Neural cell (in vitro differentiated cells): ENCODE measurements at regions not wholly inside any gene's neighbourhood (a gene's known extent, or its start where the extent isn't known, plus 50 kb on each side); places are given as distances from the start of the nearest gene placed in this dataset.

Source experiments
- MXI1 ChIP-seq: fragments of 450-650 bp; conservative IDR thresholded peaks from 2 replicates; pipeline ENCODE4 v1.6.1; 2014; ENCODE audit warnings: antibody characterized with exemption, mild to moderate bottlenecking; ENCODE audit not compliant: poor library complexity, severe bottlenecking
- POLR2AphosphoS5 ChIP-seq: IDR thresholded peaks from 2 replicates; pipeline ENCODE4 v1.6.1; 2012
- TF ChIP-seq, protein P1 (sequence below): fragments of 450-650 bp; IDR thresholded peaks from 2 replicates; pipeline ENCODE4 v1.5.1; 2014; ENCODE audit warnings: antibody characterized with exemption, mild to moderate bottlenecking, moderate library complexity; ENCODE audit not compliant: poor library complexity, severe bottlenecking
- TF ChIP-seq, protein P2 (sequence below): IDR thresholded peaks from 2 replicates; pipeline ENCODE4 v1.6.1; 2012; ENCODE audit warnings: borderline replicate concordance

DNA sequence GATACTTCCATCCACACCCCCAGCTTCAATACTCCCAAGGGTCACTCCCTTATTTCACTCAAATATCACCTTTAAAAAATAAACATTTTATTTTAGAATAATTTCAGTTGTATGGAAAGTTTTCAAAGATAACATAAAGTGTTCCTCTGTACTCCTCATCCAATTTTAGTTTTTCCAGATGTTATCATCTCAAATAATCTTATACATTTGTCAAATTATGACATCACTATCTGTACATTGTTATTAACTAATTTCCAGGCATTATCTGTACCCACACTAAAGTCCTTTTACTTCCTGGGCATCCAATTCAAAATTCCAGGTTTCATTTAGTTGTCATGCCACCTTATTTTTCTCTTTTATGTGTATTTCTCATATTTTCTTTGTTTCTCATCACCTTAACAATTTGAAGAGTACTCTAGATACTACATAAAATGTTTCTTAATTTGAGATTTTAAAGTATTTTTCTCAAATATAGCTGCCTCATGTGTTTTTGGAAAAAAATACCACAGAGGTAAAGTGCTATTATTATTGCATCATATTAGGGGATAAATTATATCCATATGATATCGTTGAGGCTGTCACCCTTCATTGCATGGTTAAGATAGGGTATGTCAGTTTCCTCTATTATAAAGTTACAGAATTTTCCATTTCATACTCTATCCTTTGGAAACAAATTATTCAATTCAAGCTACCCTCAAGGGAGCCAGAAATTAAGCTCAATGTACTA lies 571.0 kb downstream of the SLC6A15 start:
- TF ChIP-seq MXI1 (no peak), POLR2AphosphoS5 (no peak)
- TF ChIP-seq, protein P1, sequence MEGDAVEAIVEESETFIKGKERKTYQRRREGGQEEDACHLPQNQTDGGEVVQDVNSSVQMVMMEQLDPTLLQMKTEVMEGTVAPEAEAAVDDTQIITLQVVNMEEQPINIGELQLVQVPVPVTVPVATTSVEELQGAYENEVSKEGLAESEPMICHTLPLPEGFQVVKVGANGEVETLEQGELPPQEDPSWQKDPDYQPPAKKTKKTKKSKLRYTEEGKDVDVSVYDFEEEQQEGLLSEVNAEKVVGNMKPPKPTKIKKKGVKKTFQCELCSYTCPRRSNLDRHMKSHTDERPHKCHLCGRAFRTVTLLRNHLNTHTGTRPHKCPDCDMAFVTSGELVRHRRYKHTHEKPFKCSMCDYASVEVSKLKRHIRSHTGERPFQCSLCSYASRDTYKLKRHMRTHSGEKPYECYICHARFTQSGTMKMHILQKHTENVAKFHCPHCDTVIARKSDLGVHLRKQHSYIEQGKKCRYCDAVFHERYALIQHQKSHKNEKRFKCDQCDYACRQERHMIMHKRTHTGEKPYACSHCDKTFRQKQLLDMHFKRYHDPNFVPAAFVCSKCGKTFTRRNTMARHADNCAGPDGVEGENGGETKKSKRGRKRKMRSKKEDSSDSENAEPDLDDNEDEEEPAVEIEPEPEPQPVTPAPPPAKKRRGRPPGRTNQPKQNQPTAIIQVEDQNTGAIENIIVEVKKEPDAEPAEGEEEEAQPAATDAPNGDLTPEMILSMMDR: no peak
- TF ChIP-seq, protein P2, sequence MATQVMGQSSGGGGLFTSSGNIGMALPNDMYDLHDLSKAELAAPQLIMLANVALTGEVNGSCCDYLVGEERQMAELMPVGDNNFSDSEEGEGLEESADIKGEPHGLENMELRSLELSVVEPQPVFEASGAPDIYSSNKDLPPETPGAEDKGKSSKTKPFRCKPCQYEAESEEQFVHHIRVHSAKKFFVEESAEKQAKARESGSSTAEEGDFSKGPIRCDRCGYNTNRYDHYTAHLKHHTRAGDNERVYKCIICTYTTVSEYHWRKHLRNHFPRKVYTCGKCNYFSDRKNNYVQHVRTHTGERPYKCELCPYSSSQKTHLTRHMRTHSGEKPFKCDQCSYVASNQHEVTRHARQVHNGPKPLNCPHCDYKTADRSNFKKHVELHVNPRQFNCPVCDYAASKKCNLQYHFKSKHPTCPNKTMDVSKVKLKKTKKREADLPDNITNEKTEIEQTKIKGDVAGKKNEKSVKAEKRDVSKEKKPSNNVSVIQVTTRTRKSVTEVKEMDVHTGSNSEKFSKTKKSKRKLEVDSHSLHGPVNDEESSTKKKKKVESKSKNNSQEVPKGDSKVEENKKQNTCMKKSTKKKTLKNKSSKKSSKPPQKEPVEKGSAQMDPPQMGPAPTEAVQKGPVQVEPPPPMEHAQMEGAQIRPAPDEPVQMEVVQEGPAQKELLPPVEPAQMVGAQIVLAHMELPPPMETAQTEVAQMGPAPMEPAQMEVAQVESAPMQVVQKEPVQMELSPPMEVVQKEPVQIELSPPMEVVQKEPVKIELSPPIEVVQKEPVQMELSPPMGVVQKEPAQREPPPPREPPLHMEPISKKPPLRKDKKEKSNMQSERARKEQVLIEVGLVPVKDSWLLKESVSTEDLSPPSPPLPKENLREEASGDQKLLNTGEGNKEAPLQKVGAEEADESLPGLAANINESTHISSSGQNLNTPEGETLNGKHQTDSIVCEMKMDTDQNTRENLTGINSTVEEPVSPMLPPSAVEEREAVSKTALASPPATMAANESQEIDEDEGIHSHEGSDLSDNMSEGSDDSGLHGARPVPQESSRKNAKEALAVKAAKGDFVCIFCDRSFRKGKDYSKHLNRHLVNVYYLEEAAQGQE: no peak
